Nephron (organoid): ENCODE measurements at regions not wholly inside any gene's neighbourhood (a gene's known extent, or its start where the extent isn't known, plus 50 kb on each side); places are given as distances from the start of the nearest gene placed in this dataset.

Source experiments
- H3K27ac Mint-ChIP-seq, 3 experiments: 2 replicates each; pipeline ENCODE4 v1.8.0; 2020; ENCODE audit warnings: mixed read lengths in 3 of 3, mild to moderate bottlenecking in 2 of 3, moderate library complexity in 1 of 3
- H3K27me3 Mint-ChIP-seq: 2 replicates; pipeline ENCODE4 v1.8.0; 2021; ENCODE audit warnings: low read depth, mild to moderate bottlenecking, moderate library complexity, mixed read lengths
- H3K36me3 Mint-ChIP-seq: 2 replicates; pipeline ENCODE4 v1.8.0; 2020; ENCODE audit warnings: low read depth, mixed read lengths
- H3K4me1 Mint-ChIP-seq: 2 replicates; pipeline ENCODE4 v1.8.0; 2020; ENCODE audit warnings: mixed read lengths
- H3K4me3 Mint-ChIP-seq, 3 experiments: 2 replicates each; pipeline ENCODE4 v1.8.0; 2020; ENCODE audit warnings: mild to moderate bottlenecking in 3 of 3, mixed read lengths in 3 of 3, moderate library complexity in 2 of 3
- H3K9me3 Mint-ChIP-seq: 2 replicates; pipeline ENCODE4 v1.8.0; 2020; ENCODE audit warnings: mixed read lengths
- CTCF ChIP-seq, 3 experiments: fragments of 200-600 bp; sonication (generic); IDR thresholded peaks; one replicate each; pipeline ENCODE4 v1.5.0; 2021; ENCODE audit warnings: antibody characterized with exemption in 3 of 3; ENCODE audit not compliant: unreplicated experiment in 3 of 3

- Mint-ChIP-seq H3K27me3 (peaks cover 30% of the 10 kb centered on the region), H3K9me3 (no peaks in the 10 kb centered on the region), H3K36me3 (no peaks in the 10 kb centered on the region), H3K27ac (no peak overlapping the region), H3K4me1 (no peaks in the 10 kb centered on the region), H3K4me3 (no peak overlapping the region)
- TF ChIP-seq CTCF (IDR thresholded peaks at IDR 0.05; ENCODE audit: unreplicated experiment in 3 of 3) = no peak
Observed at GRCh38 chr10:130573446-130573845, 437.3 kb downstream of the GLRX3 start.

GRCh38 chr10:130575756-130576285 is 439.6 kb downstream of the GLRX3 start:
- Mint-ChIP-seq H3K9me3 (no peaks in the 10 kb centered on the region), H3K36me3 (no peaks in the 10 kb centered on the region), H3K4me3 (no peak overlapping the region), H3K27me3 (peaks cover 44% of the 10 kb centered on the region), H3K4me1 (no peaks in the 10 kb centered on the region), H3K27ac (no peak overlapping the region)
- TF ChIP-seq CTCF (IDR thresholded peaks at IDR 0.05; ENCODE audit: unreplicated experiment in 3 of 3) = no peak

GRCh38 chr10:130576427-130576826 is 440.2 kb downstream of the GLRX3 start:
- no peak overlapping the region for H3K4me3 Mint-ChIP-seq
- no peak overlapping the region for H3K27ac Mint-ChIP-seq
- H3K9me3 Mint-ChIP-seq = no peaks in the 10 kb centered on the region
- H3K36me3 Mint-ChIP-seq = no peaks in the 10 kb centered on the region
- no peaks in the 10 kb centered on the region for H3K4me1 Mint-ChIP-seq
- H3K27me3 Mint-ChIP-seq = peaks cover 39% of the 10 kb centered on the region
- TF ChIP-seq CTCF (IDR thresholded peaks at IDR 0.05; ENCODE audit: unreplicated experiment in 3 of 3) = no peak

GRCh38 chr10:130577039-130577438 is 440.8 kb downstream of the GLRX3 start:
- H3K27me3 Mint-ChIP-seq = peaks cover 39% of the 10 kb centered on the region
- no peak overlapping the region for H3K4me3 Mint-ChIP-seq
- H3K4me1 Mint-ChIP-seq = no peaks in the 10 kb centered on the region
- H3K9me3 Mint-ChIP-seq = no peaks in the 10 kb centered on the region
- H3K27ac Mint-ChIP-seq = no peak overlapping the region
- TF ChIP-seq CTCF (IDR thresholded peaks at IDR 0.05; ENCODE audit: unreplicated experiment in 3 of 3) = no peak
- no peaks in the 10 kb centered on the region for H3K36me3 Mint-ChIP-seq

GRCh38 chr10:130578532-130579289 is 442.5 kb downstream of the GLRX3 start:
- Mint-ChIP-seq H3K4me1 (no peaks in the 10 kb centered on the region), H3K27me3 (peaks cover 32% of the 10 kb centered on the region), H3K4me3 (no peak overlapping the region), H3K36me3 (no peaks in the 10 kb centered on the region), H3K9me3 (no peaks in the 10 kb centered on the region), H3K27ac (no peak overlapping the region)
- TF ChIP-seq CTCF (IDR thresholded peaks at IDR 0.05; ENCODE audit: unreplicated experiment in 3 of 3) = no peak

- Mint-ChIP-seq H3K36me3 (no peaks in the 10 kb centered on the region), H3K9me3 (no peaks in the 10 kb centered on the region), H3K4me1 (no peaks in the 10 kb centered on the region), H3K27me3 (peaks cover 23% of the 10 kb centered on the region), H3K4me3 (no peak overlapping the region), H3K27ac (no peak overlapping the region)
- no peak for TF ChIP-seq CTCF (IDR thresholded peaks at IDR 0.05; ENCODE audit: unreplicated experiment in 3 of 3)
Observed at GRCh38 chr10:130579913-130580312, 443.7 kb downstream of the GLRX3 start.
